ENCODE measurements at regions not wholly inside any gene's neighbourhood (a gene's known extent, or its start where the extent isn't known, plus 50 kb on each side); places are given as distances from the start of the nearest gene placed in this dataset.
"Not testable (repeated sequence)": the region's sequence is repeated elsewhere in the genome, so short reads cannot be mapped to it uniquely, and the experiment has no call there.

DNA sequence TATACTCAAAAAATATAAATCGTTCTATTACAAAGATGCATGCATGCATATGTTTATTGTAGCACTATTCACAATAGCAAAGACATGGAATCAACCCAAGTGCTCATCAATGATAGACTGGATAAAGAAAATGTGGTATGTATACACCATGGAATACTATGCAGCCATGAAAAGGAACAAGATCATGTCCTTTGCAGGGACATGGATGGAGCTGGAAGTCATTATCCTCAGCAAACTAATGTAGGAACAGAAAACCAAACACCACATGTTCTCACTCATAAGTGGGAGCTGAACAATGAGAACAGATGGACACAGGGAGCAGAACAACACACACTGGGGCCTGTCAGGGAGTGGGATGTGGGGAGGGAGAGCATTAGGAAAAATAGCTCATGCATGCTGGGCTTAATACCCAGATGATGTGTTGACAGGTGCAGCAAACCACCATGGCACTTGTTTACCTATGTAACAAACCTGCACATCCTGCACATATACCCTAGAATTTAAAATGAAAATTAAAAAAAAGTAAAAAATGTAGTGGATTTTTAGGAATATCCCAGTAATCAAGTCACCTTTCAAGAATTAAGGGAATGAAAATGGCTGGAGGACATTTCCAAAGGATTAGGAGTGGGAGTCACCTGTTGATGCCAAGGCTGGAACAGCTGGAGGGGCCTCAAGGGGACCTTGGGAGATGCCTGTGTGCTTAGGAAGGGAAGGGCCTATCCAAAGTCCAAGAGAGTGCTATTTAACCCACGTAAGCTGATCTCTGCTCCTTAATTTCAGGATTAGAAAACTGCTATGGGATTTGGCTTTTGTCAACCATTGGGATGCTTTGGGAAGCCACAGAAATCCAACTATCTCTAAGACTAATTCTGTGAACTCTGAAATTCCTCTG, 156.9 kb upstream of the FAM20A start:
- not testable (repeated sequence) for TF ChIP-seq CTCF (IDR thresholded peaks at IDR 0.05; ENCODE audit: insufficient read depth, low read length); POLR2AphosphoS5 (IDR thresholded peaks at IDR 0.05; ENCODE audit: low read depth)
- TF ChIP-seq, protein P1, sequence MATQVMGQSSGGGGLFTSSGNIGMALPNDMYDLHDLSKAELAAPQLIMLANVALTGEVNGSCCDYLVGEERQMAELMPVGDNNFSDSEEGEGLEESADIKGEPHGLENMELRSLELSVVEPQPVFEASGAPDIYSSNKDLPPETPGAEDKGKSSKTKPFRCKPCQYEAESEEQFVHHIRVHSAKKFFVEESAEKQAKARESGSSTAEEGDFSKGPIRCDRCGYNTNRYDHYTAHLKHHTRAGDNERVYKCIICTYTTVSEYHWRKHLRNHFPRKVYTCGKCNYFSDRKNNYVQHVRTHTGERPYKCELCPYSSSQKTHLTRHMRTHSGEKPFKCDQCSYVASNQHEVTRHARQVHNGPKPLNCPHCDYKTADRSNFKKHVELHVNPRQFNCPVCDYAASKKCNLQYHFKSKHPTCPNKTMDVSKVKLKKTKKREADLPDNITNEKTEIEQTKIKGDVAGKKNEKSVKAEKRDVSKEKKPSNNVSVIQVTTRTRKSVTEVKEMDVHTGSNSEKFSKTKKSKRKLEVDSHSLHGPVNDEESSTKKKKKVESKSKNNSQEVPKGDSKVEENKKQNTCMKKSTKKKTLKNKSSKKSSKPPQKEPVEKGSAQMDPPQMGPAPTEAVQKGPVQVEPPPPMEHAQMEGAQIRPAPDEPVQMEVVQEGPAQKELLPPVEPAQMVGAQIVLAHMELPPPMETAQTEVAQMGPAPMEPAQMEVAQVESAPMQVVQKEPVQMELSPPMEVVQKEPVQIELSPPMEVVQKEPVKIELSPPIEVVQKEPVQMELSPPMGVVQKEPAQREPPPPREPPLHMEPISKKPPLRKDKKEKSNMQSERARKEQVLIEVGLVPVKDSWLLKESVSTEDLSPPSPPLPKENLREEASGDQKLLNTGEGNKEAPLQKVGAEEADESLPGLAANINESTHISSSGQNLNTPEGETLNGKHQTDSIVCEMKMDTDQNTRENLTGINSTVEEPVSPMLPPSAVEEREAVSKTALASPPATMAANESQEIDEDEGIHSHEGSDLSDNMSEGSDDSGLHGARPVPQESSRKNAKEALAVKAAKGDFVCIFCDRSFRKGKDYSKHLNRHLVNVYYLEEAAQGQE (IDR thresholded peaks at IDR 0.05; ENCODE audit: insufficient replicate concordance, low read depth): not testable (repeated sequence)

Measured in HL-60 (cell line).